ENCODE measurements at regions not wholly inside any gene's neighbourhood (a gene's known extent, or its start where the extent isn't known, plus 50 kb on each side); places are given as distances from the start of the nearest gene placed in this dataset.

DNA sequence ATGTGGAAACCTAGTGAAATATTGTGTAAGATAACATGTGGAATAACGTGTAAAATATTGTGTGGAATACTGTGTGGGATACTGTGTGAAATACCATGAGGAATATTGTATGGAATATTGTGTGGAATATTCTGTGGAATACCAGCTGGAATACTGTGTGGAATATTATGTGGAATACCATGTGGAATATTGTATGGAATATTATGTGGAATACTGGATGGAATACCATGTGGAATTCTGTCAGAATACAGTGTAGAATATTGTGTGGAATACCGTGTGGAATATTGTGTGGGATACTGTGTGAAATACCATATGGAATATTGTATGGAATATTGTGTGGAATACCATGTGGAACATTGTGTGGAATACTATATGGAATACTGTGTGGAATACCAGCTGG is 134.6 kb upstream of the CHST15 start:
- no peak overlapping the region for H3K27ac ChIP-seq (ENCODE audit: low read depth, low read length)
- 88 to 94% (median 88%) methylated on average over 2 of the region's 2 CpGs for WGBS, 3 donors

DNA sequence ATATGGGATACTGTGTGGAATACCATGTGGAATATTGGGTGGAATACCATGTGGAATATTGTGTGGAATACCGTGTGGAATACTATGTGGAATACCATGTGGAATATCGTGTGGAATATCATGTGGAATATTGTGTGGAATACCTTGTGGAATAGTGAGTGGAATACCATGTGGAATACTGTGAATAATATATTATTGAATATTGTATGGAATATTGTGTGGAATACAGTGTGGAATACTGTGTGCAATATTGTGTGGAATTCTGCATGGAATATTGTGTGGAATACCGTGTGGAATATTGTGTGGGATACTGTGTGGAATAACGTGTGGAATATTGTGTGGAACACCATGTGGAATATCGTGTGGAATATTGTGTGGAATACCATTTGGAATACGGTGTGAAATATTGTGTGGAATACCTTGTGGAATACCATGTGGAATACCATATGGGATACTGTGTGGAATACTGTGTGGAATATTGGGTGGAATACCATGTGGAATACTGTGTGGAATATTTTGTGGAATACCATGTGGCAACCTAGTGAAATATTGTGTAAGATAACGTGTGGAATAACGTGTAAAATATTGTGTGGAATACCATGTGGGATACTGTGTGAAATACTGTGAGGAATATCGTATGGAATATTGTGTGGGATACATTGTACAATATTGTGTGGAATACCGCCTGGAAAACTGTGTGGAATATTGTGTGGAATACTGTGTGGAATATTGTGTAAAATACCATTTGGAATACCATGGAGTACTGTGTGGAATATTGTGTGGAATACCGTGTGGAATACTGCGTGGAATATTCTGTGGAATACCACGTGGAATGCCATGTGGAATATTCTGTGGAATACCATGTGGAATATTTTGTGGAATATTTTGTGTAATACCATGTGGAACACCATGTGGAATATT is 133.9 kb upstream of the CHST15 start:
- H3K27ac ChIP-seq (ENCODE audit: low read depth, low read length) = no peak overlapping the region
- WGBS, 3 donors = 68 to 80% (median 78%) methylated on average over 13 of the region's 13 CpGs

DNA sequence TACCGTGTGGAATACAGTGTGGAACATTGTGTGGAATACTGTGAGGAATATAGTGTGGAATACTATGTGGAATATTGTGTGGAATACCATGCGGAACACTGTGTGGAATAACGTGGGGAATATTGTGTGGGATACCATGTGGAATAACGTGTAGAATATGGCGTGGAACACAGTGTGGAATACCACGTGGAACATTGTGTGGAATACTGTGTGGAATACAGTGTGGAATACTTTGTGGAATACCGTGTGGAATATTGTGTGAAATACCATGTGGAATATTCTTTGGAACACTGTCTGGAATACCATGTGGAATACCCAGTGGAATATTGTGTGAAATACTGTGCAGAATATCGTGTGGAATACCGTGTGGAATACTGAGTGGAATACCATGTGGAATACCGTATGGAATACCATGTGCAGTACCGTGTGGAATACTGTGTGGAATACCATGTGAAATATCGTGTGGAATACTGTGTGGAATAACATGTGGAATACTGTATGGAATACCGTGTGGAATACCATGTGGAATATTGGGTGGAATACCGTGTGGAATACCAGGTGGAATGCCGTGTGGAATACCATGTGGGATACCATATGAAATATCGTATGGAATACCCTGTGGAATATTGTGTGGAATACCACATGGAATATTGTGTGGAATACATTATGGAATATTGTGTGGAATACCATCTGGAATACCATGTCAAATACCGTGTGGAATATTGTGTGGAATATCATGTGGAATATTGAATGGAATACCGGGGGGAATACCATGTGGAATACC is 133.1 kb upstream of the CHST15 start:
- 87 to 94% (median 93%) methylated on average over 18 of the region's 18 CpGs for WGBS, 3 donors
- H3K27ac ChIP-seq (ENCODE audit: low read depth, low read length) = no peak overlapping the region

DNA sequence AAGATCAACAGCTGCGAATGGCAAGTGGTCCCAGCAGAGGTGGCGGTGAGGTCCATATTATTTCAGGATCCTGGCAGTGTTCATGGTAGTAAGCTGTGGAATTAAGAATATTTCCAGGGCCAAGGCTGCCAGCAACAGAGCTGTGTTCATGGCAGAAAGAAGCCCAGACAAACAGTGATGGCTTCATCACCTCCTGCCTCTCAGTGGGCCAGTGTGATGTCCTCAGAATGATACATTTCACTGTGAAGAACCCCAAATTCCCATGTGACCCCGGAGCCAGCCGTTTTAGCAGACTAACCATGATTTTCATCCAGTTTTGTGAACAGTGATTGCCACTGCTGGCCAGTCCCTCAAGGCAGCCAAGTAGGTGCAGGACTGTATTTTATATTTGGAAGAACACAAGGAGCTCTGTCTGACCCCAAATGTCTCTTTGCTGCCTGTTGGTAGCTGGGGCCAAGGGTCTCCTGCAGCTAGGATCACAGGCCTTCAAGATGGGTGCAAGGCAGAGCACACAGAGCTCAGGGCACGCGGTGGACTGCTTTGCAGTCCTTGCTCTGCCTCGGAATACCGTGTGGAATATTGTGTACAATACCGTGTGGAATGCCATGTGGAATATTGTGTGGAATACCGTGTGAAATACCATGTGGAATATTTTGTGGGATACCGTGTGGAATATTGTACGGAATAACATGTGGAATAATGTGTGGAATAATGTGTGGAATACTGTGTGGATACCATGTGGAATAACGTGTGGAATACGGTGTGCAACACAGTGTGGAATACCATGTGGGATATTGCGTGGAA is 132.3 kb upstream of the CHST15 start:
- WGBS, 3 donors = 90 to 94% (median 93%) methylated on average over 15 of the region's 15 CpGs

DNA sequence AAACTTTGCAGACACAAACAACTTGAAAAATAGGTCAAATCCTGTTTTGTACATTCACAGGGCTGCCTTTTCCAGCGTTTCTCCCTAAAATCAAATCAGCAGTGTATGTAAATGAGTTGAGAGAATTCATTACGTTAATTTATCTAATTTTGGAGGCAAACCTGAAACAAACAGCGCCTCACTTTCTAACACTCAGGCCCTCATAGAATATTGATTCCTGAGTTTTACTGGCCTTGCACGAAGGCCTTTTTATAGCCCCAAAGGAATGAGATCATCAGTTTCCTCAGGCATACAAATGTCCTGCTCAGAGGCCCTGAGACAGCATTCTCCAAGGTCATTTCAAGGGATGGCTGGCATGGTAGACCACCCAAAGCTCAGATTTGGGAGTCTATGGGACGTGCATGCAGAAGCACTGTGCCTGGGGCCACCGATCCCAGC is 131.7 kb upstream of the CHST15 start:
- WGBS, 3 donors = 64 to 89% (median 78%) methylated on average over 6 of the region's 6 CpGs
- H3K27ac ChIP-seq (ENCODE audit: low read depth, low read length) = no peak overlapping the region

More for the DNA sequence above, 132.3 kb upstream of the CHST15 start:
- no peak overlapping the region for H3K27ac ChIP-seq (ENCODE audit: low read depth, low read length)

DNA sequence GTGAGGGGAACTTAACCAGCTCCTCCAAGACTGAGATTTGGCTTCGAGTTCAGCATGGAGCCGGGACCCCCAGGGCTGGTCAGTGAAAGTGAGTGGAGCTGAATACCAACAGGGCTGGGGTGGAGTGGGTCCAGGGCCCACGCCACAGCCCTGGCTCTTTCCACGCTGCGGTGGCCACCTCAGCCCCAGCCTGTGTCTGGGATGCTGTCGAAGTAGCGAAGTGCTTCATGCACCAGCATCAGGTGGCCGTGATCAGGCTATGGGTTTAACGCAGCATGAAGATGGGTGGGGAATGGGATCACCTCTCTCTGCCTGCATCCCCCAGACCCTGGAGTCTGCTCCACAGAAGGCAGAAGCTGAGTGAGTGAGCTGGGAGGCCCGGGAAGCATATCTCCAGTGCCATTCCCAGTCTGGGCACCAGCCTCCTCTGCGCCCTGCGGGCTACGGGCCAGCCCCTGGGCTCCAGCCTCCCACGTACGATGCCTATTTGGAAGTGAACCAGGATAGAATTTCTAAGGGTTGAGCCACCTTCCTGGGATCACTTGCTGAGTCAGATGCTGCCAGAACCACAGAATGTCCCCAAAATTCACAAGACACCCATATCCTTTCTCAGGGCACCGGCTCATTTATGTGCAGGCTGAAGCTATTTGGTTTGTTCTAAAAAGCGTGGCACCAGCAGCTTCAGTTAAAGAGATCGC is 131.1 kb upstream of the CHST15 start:
- WGBS, 3 donors = 85 to 93% (median 89%) methylated on average over 18 of the region's 18 CpGs
- H3K27ac ChIP-seq (ENCODE audit: low read depth, low read length) = no peak overlapping the region

DNA sequence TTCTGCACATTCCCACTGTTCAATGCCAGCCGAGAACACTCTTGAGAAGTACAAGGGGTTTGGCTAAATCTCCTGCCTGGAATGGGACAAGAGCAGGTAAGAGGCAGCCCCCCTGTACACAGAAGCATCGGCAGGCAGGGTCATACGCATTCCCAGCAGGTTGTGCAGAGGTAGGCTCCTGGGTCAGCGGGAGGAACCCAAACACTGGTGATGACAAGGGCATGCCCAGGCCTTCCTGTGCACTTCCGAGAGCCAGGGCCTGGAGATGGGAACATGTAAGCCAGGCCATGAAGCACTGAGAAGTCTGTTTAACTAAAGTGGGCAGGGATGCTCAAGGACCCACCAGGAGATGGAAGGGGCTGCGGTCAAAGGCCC is 130.3 kb upstream of the CHST15 start:
- H3K27ac ChIP-seq (ENCODE audit: low read depth, low read length) = no peak overlapping the region
- 75 to 98% (median 95%) methylated on average over 6 of the region's 6 CpGs for WGBS, 3 donors

DNA sequence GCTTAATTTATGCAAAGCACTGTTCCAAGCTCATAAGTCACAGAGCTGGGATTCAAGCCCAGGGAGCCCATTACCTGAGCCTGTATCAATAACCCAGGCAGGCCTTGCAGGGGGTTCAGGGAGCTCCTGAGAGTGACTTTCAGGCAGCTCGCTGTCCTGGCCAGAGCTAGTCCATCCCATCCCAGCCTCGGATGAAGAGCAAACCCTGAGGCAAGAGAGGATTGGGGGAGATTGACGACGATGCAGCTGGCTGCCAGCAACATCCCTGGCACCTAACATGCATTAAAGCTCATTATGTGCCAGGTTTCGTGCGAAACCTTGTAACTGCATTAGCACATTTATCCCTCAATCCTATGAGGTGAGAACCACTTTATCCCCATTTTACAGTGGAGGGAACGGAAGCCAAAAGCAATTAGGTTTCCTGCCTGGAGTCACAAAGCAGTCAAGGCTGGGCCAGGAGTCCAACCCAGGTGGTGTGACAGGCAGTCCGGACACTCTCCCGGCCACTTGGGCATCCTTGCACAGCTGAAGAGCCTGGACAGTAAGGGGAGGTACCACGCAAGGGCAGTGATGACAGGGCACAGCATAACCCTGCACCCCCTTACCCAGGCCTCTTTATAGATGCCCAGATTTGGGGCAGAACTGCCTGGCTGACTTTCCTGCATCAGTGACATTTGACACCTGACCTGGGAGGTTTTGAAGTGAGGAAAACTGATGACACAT is 129.8 kb upstream of the CHST15 start:
- 60 to 83% (median 74%) methylated on average over 10 of the region's 10 CpGs for WGBS, 3 donors
- H3K27ac ChIP-seq (ENCODE audit: low read depth, low read length) = no peak overlapping the region

DNA sequence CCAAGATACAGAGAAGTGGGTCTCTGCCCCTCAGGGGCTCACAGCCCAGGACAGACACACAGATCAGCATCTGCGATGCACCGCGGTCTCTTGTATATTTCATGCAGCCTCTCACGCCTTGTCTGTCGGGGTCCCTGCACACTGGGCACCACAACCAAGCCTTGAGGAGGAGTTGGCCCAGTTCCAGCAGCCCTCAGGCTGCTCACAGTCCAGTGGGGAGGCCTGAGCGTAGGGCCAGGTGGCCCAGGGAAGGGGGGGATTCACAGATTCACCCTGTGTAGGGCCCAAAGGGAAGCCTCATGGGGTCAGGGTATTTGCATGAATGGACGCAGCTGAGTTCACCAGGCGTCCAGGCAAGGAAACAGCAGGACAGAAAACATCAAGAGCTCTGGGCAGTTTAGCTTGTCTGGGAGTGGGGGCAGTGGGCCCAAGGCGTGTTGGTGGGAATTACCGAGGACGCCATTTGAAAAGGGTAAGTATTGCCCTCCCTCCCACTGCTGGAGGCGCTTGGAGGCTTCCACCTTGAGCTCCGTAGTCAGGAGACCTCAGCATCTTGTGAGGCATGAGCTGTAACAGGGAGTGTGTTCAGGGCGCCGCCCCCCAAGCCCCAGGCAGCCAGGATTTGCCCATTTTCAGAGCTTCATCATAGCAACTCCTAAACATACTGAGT is 129.1 kb upstream of the CHST15 start:
- 64 to 82% (median 81%) methylated on average over 15 of the region's 15 CpGs for WGBS, 3 donors
- H3K27ac ChIP-seq (ENCODE audit: low read depth, low read length) = no peak overlapping the region

DNA sequence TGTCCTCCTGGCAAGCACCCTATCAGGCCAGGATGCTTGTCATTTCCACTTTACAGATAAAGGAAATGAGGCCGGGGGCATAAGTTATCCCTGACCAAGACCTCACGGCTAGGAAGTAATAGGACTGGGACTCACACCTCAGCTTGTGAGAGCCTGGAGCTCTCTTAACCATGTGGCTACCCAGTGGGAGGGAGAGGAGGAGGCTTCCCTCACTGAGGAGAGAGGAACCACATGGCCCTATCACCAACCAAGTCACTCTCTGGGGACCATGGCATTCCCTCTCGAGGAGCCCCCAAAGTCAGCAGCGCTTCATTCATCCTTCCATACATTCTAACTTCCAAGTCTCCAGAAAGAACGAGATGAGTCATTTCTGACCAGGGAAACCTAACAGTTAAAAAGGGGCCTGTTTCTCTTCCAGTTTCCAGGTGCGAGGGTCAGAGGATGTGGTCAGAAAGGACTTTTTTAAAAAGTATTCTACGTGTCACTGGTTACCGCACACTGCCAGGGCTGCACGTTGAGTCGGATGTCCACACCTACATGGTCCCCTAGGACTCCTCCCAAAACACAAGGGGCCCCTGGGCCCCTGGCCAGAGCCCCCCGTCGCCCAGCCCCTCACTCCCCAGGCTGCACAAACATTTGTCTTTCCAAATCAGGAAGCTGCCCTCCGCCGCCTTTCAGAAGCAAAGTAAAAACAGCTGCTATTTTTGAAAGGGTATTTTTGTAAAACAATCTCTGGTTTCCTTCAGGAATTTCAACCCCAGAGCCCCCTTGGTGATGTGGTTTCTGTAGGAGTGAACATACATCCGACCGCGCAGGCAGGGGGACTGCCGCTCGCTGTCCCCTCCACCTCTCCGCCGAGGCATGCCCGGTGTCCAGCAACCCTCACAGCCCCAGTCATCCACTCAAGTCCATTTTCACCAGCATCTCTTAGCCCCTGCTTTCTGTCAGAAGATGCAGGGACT is 128.2 kb upstream of the CHST15 start:
- no peak overlapping the region for H3K27ac ChIP-seq (ENCODE audit: low read depth, low read length)
- 33 to 41% (median 34%) methylated on average over 22 of the region's 22 CpGs for WGBS, 3 donors

DNA sequence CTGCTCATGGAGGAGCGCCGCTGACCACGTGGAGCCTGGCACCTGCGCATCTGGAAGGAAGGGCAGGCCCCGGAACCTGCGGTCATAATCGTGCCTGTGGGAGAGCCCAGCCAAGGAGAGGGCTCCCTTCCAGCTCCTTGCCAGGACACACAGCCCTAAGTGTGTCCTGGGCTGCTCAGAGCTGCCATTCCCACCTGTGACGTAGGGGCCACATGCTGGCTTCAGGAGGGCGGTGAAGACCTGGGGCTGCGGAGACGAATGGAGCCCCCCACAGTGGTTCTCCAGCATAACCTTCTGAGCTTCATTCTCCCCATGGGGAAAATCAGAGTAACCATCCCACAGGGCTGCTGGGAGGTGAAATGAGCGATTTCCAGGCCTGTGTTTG is 127.6 kb upstream of the CHST15 start:
- WGBS, 3 donors = 66 to 74% (median 69%) methylated on average over 12 of the region's 12 CpGs
- no peak overlapping the region for H3K27ac ChIP-seq (ENCODE audit: low read depth, low read length)

DNA sequence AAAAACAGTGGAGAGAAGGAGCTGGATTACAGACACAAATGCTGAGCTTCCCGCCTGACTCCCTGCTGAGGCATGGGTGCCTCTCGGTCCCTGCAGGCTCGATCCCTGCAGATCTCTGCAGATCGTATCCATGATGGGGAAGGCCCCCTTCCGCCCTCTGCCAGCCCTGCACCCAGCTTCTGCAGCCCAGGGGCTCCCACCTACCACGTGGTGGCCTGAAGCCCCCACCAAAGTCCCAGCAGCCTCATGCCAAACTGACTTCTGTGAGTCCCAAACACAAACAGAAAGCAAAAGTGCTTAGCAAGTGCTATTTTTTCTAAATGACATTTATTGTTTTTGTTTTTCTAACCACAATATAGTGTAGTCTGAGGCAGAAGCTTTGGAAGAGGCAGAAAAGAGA is 127.1 kb upstream of the CHST15 start:
- H3K27ac ChIP-seq (ENCODE audit: low read depth, low read length) = no peak overlapping the region
- 47 to 50% (median 48%) methylated on average over 6 of the region's 6 CpGs for WGBS, 3 donors

DNA sequence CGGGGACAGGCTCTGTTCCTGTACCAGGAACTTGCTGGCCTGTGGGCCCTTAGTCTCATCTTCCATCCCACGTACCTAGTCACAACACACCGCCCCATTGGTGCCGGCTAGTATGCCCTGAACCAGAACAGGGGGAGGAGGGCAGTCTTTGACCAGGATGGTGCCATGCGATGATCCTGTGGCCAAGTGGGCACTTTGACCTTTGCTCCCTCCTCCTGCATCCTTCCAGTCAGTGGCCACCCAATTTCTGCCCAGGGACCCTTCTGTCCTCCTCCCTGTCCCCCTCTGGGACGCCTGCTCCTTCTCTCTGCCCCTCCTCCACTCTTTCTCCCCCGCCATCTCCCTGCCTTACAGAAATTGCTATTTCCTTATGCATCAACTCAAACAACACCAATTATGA is 126.3 kb upstream of the CHST15 start:
- H3K27ac ChIP-seq (ENCODE audit: low read depth, low read length) = no peak overlapping the region
- 73 to 81% (median 80%) methylated on average over 7 of the region's 7 CpGs for WGBS, 3 donors

DNA sequence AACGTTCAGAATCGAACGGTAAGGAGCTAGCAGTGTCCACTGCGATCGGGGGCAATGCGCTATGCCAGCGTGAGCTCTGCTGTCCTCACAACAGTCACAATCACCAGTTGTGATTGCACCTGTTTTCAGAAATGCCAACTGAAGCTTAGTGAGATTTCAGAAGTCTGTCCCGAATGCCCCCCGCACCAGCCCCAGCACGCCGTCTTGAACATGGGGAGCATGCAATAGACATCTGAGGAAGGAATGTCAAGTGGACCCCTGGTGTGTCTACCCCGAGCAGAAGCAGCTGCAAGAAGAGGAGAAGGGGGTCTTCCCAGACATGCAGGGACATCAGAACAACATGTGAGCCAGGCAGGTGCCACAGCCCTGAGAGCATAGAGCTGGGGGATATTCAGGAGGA is 125.7 kb upstream of the CHST15 start:
- WGBS, 3 donors = 76 to 89% (median 87%) methylated on average over 12 of the region's 12 CpGs
- no peak overlapping the region for H3K27ac ChIP-seq (ENCODE audit: low read depth, low read length)

DNA sequence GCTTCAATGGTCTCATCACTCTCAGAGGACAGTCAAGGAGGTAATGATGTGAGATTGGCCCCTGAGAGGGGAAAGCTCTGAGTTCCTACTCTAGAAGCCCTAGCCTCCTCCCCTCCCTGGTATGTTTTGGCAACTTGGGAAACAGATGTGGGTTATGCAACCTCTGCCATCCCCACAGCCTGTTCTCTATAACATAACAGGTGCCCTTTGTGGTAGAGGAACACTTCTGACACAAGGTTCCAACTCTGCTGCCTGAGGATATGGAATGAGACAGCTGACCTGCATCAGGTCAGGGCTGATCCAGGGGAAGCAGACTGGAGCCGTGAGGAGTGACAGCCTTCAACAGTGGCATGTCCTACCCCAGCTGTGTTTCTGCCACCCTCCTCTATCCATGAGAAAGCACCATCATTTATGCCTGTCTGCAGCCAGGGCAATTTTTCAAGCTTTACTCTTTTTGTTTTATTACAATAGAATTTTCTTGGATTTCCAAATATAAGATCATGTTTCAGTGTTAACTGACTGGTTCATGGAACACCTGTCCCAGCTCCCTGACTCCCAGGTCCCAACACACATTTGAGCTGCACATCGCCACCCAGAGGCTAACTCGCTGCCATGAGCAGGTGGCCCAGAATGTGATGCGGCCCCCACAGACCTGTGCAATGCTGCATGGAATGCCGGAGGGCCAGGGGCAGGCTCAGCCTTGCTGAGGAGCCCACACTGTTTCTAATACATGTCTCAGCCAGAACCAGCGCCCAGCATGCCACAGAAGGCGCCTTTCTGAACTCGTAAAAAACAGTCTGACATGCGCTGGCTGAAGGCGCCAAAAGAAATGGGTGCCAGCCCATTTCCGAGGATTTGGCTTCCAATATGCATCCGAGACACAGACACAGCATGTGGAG is 124.8 kb upstream of the CHST15 start:
- 73 to 93% (median 92%) methylated on average over 12 of the region's 12 CpGs for WGBS, 3 donors
- H3K27ac ChIP-seq (ENCODE audit: low read depth, low read length) = no peak overlapping the region

Data from adipose tissue (tissue), 3 donors.